ENCODE measurements at regions not wholly inside any gene's neighbourhood (a gene's known extent, or its start where the extent isn't known, plus 50 kb on each side); places are given as distances from the start of the nearest gene placed in this dataset.

DNA sequence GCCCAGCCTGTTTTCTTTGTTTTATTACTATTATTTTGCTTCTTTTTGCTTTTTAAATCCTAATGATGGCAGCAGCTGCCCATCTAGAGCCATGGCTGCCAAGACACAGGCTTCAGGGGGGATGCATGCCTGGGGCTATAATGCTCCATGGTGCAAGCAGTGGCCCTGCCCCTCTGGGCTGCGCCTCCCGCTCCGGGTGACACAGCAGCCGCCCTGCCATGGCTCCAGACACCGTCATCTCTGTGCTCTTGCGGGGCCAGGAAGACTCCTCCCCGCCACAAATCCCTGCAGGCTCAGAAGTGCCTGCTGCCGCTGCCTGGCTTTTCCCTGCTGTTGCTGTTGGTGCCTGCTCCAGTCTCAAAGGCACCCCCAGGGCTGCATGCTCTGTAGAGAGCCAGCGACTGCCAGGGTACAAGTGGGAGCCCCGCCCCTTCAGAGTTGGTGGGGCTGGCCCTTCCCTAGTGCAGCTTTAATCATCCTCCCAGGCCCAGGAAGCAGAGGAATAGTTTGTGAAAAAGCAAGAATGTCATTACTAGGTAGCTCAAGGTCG lies 581.5 kb downstream of the FGF9 start:
- TF ChIP-seq CTCF (conservative IDR thresholded peaks at IDR 0.05; ENCODE audit: low read depth, low read length): no peak
- TF ChIP-seq POLR2A (IDR thresholded peaks at IDR 0.05; ENCODE audit: low read depth, low read length): no peak
- TF ChIP-seq RFX5 (IDR thresholded peaks at IDR 0.05; ENCODE audit: low read depth, low read length): no peak
- no peak for TF ChIP-seq MAZ (IDR thresholded peaks at IDR 0.05; ENCODE audit: borderline replicate concordance, low read depth, low read length)
- TF ChIP-seq RAD21 (IDR thresholded peaks at IDR 0.05; ENCODE audit: low read length): no peak
